ENCODE measurements at regions not wholly inside any gene's neighbourhood (a gene's known extent, or its start where the extent isn't known, plus 50 kb on each side); places are given as distances from the start of the nearest gene placed in this dataset.

DNA sequence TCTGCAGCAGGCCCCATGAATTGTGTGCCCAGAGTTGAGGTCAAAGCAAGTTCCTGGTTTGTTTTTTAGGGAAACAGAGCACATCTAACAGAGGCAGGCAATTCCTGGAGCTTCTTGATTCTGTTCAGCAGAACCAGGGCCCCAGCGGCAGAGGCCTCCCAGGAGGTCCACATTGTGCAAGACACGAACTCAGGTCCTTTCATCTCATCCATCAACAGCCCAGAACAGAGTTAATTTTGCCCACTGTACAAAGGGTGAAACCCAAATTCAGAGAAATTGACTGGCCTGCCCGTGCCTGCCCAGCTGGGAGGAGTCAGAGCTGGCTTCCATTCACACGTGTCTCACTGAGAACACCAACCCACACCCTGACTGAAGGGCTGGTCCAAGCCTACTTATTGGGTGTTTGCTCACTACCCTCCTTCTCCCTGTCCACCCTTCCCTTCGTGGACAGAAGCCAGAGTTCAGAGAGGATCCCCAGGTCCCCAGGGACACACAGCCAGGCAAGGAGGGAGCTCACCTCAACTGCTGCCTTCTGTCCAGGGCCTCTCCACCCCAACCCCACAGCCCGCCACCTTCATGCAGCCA lies 607.1 kb downstream of the TBC1D22A start:
- no peak for DNase-seq (ENCODE audit: extremely low read depth, low read depth)
- TF ChIP-seq, protein P1, sequence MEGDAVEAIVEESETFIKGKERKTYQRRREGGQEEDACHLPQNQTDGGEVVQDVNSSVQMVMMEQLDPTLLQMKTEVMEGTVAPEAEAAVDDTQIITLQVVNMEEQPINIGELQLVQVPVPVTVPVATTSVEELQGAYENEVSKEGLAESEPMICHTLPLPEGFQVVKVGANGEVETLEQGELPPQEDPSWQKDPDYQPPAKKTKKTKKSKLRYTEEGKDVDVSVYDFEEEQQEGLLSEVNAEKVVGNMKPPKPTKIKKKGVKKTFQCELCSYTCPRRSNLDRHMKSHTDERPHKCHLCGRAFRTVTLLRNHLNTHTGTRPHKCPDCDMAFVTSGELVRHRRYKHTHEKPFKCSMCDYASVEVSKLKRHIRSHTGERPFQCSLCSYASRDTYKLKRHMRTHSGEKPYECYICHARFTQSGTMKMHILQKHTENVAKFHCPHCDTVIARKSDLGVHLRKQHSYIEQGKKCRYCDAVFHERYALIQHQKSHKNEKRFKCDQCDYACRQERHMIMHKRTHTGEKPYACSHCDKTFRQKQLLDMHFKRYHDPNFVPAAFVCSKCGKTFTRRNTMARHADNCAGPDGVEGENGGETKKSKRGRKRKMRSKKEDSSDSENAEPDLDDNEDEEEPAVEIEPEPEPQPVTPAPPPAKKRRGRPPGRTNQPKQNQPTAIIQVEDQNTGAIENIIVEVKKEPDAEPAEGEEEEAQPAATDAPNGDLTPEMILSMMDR (IDR thresholded peaks at IDR 0.05; ENCODE audit: low read depth, low read length) = no peak

DNA sequence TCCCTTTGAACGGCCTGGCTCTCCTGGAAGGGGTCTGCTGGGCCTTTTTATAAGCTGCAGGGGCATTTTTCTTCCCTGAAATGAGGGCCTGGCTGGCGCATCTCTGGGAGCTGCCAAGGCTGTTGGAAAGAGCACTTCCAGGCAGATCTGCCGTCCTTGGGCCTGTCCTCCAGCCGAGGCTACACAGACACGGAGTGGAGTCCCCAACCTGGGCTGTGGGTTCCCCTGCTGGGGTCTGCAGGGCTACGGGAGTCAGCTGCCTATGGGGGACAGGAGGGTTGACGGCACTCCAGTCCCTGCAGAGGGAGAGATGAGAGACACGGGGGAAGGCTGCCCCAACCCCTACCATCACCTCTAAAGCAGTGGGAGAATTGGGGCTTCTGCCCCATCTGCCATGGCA lies 606.6 kb downstream of the TBC1D22A start:
- no peak for DNase-seq (ENCODE audit: extremely low read depth, low read depth)

DNA sequence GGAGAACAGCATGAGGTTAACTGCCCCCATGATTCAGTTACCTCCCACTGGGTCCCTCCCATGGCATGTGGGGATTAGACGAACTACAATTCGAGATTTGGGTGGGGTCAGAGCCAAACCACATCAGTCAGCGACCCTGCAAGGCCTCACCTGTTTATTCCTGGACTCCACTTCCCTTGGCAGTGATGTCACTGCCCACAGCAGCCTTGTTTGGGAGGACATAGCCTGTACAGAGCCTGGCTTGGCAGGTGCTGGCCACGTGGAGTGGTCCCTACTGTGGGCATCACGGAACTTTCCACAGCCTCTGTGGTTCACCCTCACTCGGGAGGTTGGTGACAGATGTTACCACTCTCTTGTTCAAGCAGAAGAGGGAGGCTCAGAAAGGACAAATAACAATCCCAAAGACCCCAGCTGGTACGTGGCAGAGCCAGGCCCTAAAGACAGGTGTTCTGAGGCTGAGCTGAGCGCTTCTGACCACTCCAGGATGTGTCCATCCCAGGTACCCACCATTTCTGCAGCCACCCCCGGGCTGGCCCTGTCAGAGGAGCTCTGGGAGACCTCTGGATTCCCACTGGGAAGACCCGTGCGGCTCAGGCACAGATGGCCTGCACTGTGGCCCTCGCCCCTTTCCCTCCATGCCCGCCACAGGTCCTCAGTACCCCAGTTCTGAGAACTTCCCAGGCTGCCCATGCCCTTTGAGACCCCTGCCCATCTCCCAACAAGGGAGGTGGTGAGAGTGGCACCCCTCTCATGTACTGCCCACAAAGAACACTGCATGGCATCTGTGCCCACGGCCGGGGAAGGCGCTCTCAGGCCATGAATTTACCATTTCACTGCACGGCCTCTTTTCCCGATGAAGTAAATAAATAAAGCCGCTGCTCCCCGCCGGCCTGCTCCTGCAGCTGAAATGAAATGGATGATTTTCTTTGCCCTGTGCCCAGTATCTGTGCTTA lies 605.8 kb downstream of the TBC1D22A start:
- TF ChIP-seq, protein P1 (IDR thresholded peaks at IDR 0.05; ENCODE audit: low read depth, low read length) = no peak
- no peak for DNase-seq (ENCODE audit: extremely low read depth, low read depth)

More for the DNA sequence above, 606.6 kb downstream of the TBC1D22A start:
- TF ChIP-seq, protein P1 (IDR thresholded peaks at IDR 0.05; ENCODE audit: low read depth, low read length) = no peak

DNA sequence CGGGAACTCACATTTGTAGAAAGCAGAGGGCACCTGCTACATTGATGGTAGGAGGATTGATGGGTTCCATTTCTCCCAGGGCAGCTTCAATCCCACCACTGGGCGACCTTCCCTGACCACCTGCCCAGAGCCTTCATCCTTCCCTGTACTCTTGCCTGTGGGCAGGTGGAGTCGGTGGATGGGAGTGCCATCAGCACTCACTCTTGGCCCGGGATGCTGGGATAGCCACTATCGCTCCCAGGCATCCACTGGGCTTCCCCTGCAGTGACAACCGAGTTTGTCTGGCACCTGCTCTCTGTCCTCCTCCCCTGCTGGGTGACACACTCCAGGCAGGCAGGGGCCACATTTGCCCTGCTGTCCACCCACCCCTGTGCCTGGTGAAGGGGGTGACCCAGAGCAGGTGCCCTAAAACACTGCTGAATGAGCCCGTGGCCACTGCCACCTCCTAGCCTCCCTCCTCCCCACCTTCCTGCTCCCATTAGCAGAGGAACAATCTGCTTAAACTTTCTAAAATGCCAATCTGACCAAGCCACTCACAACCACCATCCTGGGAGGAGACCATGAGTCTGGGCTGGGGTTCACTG lies 604.7 kb downstream of the TBC1D22A start:
- DNase-seq (ENCODE audit: extremely low read depth, low read depth) = no peak
- TF ChIP-seq, protein P1 (IDR thresholded peaks at IDR 0.05; ENCODE audit: low read depth, low read length) = no peak

DNA sequence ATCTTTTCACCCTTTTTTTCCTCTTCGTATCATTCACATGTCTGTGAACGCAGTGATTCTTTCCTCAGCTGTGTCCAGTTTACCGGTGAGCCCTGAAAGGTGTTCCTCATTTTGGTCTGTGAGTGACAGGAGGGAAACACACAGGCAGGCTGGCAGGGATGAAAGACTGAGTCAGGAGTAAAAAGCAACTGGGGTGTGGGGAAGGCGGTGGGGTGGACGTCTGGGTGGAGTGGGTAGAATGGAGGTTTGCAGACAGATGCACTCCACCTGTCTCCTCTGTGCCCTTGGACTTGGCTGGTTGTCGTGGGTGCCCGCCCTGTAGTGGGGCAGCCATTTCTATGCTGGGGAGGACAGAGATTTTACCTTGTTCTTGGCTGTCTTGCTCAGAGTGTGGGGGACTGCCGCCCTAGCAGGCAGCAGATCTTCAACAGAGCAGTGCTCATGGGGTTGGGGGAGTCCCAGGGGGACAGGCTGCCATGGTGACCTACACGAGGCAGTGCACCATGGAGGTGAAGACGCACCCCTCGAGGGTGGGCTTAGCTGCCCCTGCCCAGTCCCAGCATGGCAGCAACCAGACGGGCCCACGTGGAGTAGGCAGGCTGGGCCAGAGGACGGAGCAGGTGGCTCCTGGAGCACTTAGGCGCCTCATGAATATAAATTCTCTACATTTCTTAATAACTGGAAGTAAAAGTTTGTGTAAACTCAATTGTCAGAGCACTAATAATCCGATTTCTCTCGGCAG lies 603.7 kb downstream of the TBC1D22A start:
- TF ChIP-seq, protein P1 (IDR thresholded peaks at IDR 0.05; ENCODE audit: low read depth, low read length) = no peak
- no peak for DNase-seq (ENCODE audit: extremely low read depth, low read depth)

DNA sequence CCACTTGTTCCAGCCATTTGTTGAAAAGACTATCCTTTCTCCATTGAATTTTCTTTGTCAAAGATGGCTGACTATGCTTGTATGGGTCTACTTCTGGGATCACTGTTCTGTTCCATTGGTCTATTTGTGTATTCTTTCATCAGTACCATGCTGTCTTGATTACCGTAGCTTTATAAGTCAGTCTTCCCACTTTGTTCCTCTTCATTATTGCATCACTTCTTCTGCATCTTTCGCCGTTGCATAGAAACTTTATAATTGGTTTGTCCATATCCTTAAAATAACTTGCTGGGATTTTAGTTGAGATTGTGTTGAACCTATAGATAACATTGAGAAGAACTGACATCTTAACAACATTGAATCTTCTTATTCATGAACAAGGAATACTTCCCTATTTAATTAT lies 598.8 kb downstream of the TBC1D22A start:
- DNase-seq (ENCODE audit: extremely low read depth, low read depth) = no peak
- TF ChIP-seq, protein P1 (IDR thresholded peaks at IDR 0.05; ENCODE audit: low read depth, low read length) = no peak
